ENCODE measurements at regions not wholly inside any gene's neighbourhood (a gene's known extent, or its start where the extent isn't known, plus 50 kb on each side); places are given as distances from the start of the nearest gene placed in this dataset.

DNA sequence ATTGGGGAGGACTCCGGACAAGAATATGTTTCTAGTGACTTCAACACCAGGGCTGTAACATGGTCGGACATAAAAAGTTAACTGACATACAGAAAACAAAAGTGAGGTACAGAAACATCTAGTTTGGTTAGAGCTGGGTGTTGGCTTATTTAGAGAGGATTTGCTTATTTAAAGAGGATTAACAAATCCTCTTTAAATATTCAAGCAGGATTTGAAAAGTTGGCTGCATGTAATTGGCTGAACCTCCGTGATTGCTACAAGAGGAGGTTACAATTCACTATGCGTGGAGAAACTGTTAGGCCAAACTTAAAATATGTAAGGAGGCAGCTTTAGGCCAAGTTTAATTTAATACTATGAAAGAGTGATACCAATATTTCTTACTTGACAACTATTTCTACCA is 2707.4 kb downstream of the ARAP2 start:
- TF ChIP-seq CTCF (IDR thresholded peaks at IDR 0.05) (no peak), EP300 (IDR thresholded peaks at IDR 0.05) (no peak)
